ENCODE measurements at regions not wholly inside any gene's neighbourhood (a gene's known extent, or its start where the extent isn't known, plus 50 kb on each side); places are given as distances from the start of the nearest gene placed in this dataset.

DNA sequence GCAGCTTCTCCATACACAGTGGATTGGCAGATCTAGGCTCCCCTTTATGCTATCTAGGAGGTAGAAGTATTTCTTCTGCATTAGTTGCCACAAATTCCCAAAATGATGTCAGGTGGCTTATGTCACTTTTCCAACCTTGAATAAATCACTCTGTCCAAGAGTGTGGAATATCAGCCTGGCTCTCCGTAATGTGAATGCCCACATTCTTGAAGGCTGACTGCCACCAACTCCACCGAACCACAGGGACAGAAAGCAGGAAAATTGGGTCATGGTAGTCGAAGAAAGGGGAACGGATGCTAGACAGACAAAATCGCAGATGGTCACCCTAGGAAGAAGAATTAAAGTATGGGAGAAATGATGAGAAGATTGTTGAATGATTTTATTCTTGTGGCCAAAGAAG lies 624.9 kb upstream of the CDH2 start:
- TF ChIP-seq, protein P1, sequence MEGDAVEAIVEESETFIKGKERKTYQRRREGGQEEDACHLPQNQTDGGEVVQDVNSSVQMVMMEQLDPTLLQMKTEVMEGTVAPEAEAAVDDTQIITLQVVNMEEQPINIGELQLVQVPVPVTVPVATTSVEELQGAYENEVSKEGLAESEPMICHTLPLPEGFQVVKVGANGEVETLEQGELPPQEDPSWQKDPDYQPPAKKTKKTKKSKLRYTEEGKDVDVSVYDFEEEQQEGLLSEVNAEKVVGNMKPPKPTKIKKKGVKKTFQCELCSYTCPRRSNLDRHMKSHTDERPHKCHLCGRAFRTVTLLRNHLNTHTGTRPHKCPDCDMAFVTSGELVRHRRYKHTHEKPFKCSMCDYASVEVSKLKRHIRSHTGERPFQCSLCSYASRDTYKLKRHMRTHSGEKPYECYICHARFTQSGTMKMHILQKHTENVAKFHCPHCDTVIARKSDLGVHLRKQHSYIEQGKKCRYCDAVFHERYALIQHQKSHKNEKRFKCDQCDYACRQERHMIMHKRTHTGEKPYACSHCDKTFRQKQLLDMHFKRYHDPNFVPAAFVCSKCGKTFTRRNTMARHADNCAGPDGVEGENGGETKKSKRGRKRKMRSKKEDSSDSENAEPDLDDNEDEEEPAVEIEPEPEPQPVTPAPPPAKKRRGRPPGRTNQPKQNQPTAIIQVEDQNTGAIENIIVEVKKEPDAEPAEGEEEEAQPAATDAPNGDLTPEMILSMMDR (conservative IDR thresholded peaks at IDR 0.05; ENCODE audit: low read length) = no peak
- TF ChIP-seq EZH2phosphoT487 (IDR thresholded peaks at IDR 0.05; ENCODE audit: borderline replicate concordance) = no peak
